ENCODE measurements at regions not wholly inside any gene's neighbourhood (a gene's known extent, or its start where the extent isn't known, plus 50 kb on each side); places are given as distances from the start of the nearest gene placed in this dataset.
A peak's percentile ranks its signal among the peaks of the same experiment; 100 is the strongest.

GRCh38 chr4:177681902-177682301, 239.7 kb upstream of the AGA start:
- Histone ChIP-seq H3K36me3 (ENCODE audit: insufficient read depth, low read length) (no peaks in the 10 kb centered on the region), H3K9ac (ENCODE audit: insufficient read length) (no peak overlapping the region), H3K27ac (no peak overlapping the region), H3K4me3 (no peak overlapping the region), H3K9me3 (ENCODE audit: low read depth, low read length) (no peaks in the 10 kb centered on the region)
- no peak for TF ChIP-seq EZH2 (IDR thresholded peaks at IDR 0.05)
- no peak for DNase-seq (ENCODE audit: low read depth, low spot score)

DNA sequence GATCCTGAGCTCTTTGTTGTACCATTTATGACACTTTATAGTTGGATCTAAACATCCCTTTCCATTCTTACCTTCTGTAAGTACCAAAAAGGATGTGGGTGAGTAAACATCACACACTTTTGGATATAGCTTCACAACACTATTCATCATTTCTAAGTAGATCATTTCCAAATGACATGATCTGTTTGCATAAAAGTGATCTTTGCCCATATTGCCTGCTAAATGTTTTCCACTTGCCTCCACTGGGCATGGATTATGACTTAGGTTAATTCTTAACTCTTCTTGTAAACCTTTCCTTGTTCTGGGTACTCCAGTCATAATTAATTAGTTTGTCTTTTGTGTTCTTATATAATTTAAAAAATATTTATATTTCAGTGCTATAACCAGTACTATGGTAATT, 244.9 kb upstream of the AGA start:
- no peak overlapping the region for H3K4me3 ChIP-seq
- no peak overlapping the region for H3K27ac ChIP-seq
- no peaks in the 10 kb centered on the region for H3K36me3 ChIP-seq (ENCODE audit: insufficient read depth, low read length)
- DNase-seq (ENCODE audit: low read depth, low spot score) = no peak
- no peak overlapping the region for H3K9ac ChIP-seq (ENCODE audit: insufficient read length)
- TF ChIP-seq EZH2 (IDR thresholded peaks at IDR 0.05) = no peak
- TF ChIP-seq FOXP2 (optimal IDR thresholded peaks at IDR 0.05; ENCODE audit: control extremely low read depth, extremely low read length, insufficient read depth) = no peak
- no peak for TF ChIP-seq POLR2AphosphoS5 (IDR thresholded peaks at IDR 0.05; ENCODE audit: borderline replicate concordance, low read depth, low read length)
- no peaks in the 10 kb centered on the region for H3K9me3 ChIP-seq (ENCODE audit: low read depth, low read length)

DNA sequence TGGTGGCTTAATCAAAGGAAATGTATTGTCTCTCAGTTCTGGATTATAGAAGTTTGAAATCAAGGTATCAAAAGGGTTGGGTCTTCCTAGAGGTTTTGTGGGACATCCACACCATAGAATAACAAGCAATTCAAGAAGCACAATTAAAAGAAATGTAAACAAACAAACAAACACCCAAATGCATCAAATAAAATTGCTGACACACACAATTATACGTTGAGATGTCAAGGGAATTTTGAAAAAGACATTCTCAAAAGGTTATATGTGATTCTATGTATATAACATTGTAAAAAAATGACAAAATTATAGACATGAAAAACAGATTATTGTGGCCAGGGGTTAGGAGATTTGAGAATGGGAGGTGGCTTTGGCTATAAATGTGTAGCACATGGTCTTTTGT, 250.7 kb upstream of the AGA start:
- Histone ChIP-seq H3K9ac (ENCODE audit: insufficient read length) (no peak overlapping the region), H3K4me3 (no peak overlapping the region), H3K36me3 (ENCODE audit: insufficient read depth, low read length) (no peaks in the 10 kb centered on the region), H3K27ac (no peak overlapping the region), H3K9me3 (ENCODE audit: low read depth, low read length) (no peaks in the 10 kb centered on the region)
- TF ChIP-seq EZH2 (IDR thresholded peaks at IDR 0.05) (no peak), FOXP2 (optimal IDR thresholded peaks at IDR 0.05; ENCODE audit: control extremely low read depth, extremely low read length, insufficient read depth) (no peak), POLR2AphosphoS5 (IDR thresholded peaks at IDR 0.05; ENCODE audit: borderline replicate concordance, low read depth, low read length) (no peak)
- no peak for DNase-seq (ENCODE audit: low read depth, low spot score)

DNA sequence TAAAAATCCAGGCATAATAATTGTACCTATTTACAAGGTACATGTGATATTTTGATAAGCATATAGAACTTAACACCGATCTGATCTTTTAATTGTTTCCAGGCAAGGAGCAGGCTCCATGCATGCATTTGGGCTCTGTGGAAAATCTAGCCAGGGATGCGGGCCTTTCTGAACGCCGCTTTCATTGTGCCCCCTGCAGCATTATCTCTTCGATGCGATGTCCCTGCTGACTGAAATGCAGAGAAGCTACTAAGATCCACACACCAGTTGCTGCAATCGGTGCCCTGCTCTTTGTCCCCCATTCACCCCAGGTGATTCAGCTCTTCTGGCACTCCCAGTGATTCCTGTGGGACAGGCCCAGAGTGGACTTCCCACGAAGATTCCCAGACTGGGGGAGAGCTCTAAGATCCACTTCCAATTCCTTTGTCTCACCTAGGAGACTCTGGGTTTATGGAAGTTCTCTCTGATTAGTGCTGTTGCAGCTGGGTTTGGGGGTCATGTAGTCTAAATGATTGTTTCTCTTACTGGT, 254.3 kb upstream of the AGA start:
- no peak overlapping the region for H3K27ac ChIP-seq
- no peak for DNase-seq (ENCODE audit: low read depth, low spot score)
- no peaks in the 10 kb centered on the region for H3K9me3 ChIP-seq (ENCODE audit: low read depth, low read length)
- TF ChIP-seq POLR2AphosphoS5 (IDR thresholded peaks at IDR 0.05; ENCODE audit: borderline replicate concordance, low read depth, low read length) (no peak), EZH2 (IDR thresholded peaks at IDR 0.05) (no peak), FOXP2 (optimal IDR thresholded peaks at IDR 0.05; ENCODE audit: control extremely low read depth, extremely low read length, insufficient read depth) (no peak)
- H3K9ac ChIP-seq (ENCODE audit: insufficient read length) = no peak overlapping the region
- H3K4me3 ChIP-seq = no peak overlapping the region
- H3K36me3 ChIP-seq (ENCODE audit: insufficient read depth, low read length) = no peaks in the 10 kb centered on the region

- H3K4me3 ChIP-seq = no peak overlapping the region
- no peaks in the 10 kb centered on the region for H3K36me3 ChIP-seq (ENCODE audit: insufficient read depth, low read length)
- DNase-seq (ENCODE audit: low read depth, low spot score) = no peak
- H3K9ac ChIP-seq (ENCODE audit: insufficient read length) = no peak overlapping the region
- no peak overlapping the region for H3K27ac ChIP-seq
- no peaks in the 10 kb centered on the region for H3K9me3 ChIP-seq (ENCODE audit: low read depth, low read length)
- TF ChIP-seq FOXP2 (optimal IDR thresholded peaks at IDR 0.05; ENCODE audit: control extremely low read depth, extremely low read length, insufficient read depth) (no peak), POLR2AphosphoS5 (IDR thresholded peaks at IDR 0.05; ENCODE audit: borderline replicate concordance, low read depth, low read length) (no peak), EZH2 (IDR thresholded peaks at IDR 0.05) (no peak)
Measured at GRCh38 chr4:177699365-177700213, 257.4 kb upstream of the AGA start.

- H3K4me3 ChIP-seq = no peak overlapping the region
- no peak for TF ChIP-seq POLR2AphosphoS5 (IDR thresholded peaks at IDR 0.05; ENCODE audit: borderline replicate concordance, low read depth, low read length)
- no peak for TF ChIP-seq EZH2 (IDR thresholded peaks at IDR 0.05)
- TF ChIP-seq FOXP2 (optimal IDR thresholded peaks at IDR 0.05; ENCODE audit: control extremely low read depth, extremely low read length, insufficient read depth) = no peak
- no peak for DNase-seq (ENCODE audit: low read depth, low spot score)
- no peaks in the 10 kb centered on the region for H3K9me3 ChIP-seq (ENCODE audit: low read depth, low read length)
- no peak overlapping the region for H3K27ac ChIP-seq
- no peak overlapping the region for H3K9ac ChIP-seq (ENCODE audit: insufficient read length)
- H3K36me3 ChIP-seq (ENCODE audit: insufficient read depth, low read length) = no peaks in the 10 kb centered on the region
Measured at GRCh38 chr4:177706916-177707315, 264.7 kb upstream of the AGA start.

- no peak overlapping the region for H3K4me3 ChIP-seq
Measured at GRCh38 chr4:177713454-177713853, 271.2 kb upstream of the AGA start.

GRCh38 chr4:177717407-177717806, 275.2 kb upstream of the AGA start:
- H3K9ac ChIP-seq (ENCODE audit: insufficient read length) = no peak overlapping the region
- no peaks in the 10 kb centered on the region for H3K9me3 ChIP-seq (ENCODE audit: low read depth, low read length)
- no peaks in the 10 kb centered on the region for H3K36me3 ChIP-seq (ENCODE audit: insufficient read depth, low read length)
- no peak overlapping the region for H3K4me3 ChIP-seq
- TF ChIP-seq POLR2AphosphoS5 (IDR thresholded peaks at IDR 0.05; ENCODE audit: borderline replicate concordance, low read depth, low read length) = no peak
- no peak for TF ChIP-seq EZH2 (IDR thresholded peaks at IDR 0.05)
- no peak for TF ChIP-seq FOXP2 (optimal IDR thresholded peaks at IDR 0.05; ENCODE audit: control extremely low read depth, extremely low read length, insufficient read depth)
- no peak for DNase-seq (ENCODE audit: low read depth, low spot score)
- H3K27ac ChIP-seq = 0 out of 2 replicates have a peak overlapping the region, but pooled peaks have one; percentile 19

More at GRCh38 chr4:177713454-177713853, 271.2 kb upstream of the AGA start:
- Histone ChIP-seq H3K9ac (ENCODE audit: insufficient read length) (no peak overlapping the region), H3K9me3 (ENCODE audit: low read depth, low read length) (no peaks in the 10 kb centered on the region), H3K27ac (no peak overlapping the region), H3K36me3 (ENCODE audit: insufficient read depth, low read length) (no peaks in the 10 kb centered on the region)
- no peak for DNase-seq (ENCODE audit: low read depth, low spot score)
- TF ChIP-seq POLR2AphosphoS5 (IDR thresholded peaks at IDR 0.05; ENCODE audit: borderline replicate concordance, low read depth, low read length) (no peak), EZH2 (IDR thresholded peaks at IDR 0.05) (no peak), FOXP2 (optimal IDR thresholded peaks at IDR 0.05; ENCODE audit: control extremely low read depth, extremely low read length, insufficient read depth) (no peak)
